K562 (cell line): ENCODE measurements at regions not wholly inside any gene's neighbourhood (a gene's known extent, or its start where the extent isn't known, plus 50 kb on each side); places are given as distances from the start of the nearest gene placed in this dataset.

Experiments used
- BACH1 ChIP-seq: fragments of 200-800 bp; sonication (Bioruptor generic); IDR thresholded peaks from 2 replicates; pipeline ENCODE4 v1.6.1; 2016; ENCODE audit warnings: missing genetic modification characterization, missing compliant biosample characterization
- CBFB ChIP-seq: sonication (generic); formaldehyde crosslinking; IDR thresholded peaks from 2 replicates; pipeline ENCODE4 v1.4.0; 2020; ENCODE audit warnings: mild to moderate bottlenecking, missing genetic modification reagents
- CEBPB ChIP-seq: fragments of 450-650 bp; IDR thresholded peaks from 2 replicates; pipeline ENCODE4 v1.6.1; 2016; ENCODE audit warnings: missing genetic modification characterization, missing compliant biosample characterization
- HMG20B ChIP-seq: fragments of 250-450 bp; sonication (Bioruptor Pico); IDR thresholded peaks from 2 replicates; pipeline ENCODE4 v1.5.0; 2021; ENCODE audit warnings: mild to moderate bottlenecking
- JUND ChIP-seq, 2 experiments: IDR thresholded peaks; 2 replicates in 1 of 2; 3 replicates in 1 of 2; pipeline ENCODE4 v1.6.1; 2011; ENCODE audit warnings: borderline replicate concordance in 2 of 2, low read depth in 2 of 2, low read length in 2 of 2, improper control_type of control experiment in 1 of 2, missing biosample characterization in 1 of 2, missing genetic modification characterization in 1 of 2, missing genetic modification reagents in 1 of 2
- MTF1 ChIP-seq: fragments of 250-450 bp; sonication (Bioruptor Pico); IDR thresholded peaks from 2 replicates; pipeline ENCODE4 v1.9.0; 2021; ENCODE audit warnings: moderate library complexity, mild to moderate bottlenecking, inconsistent platforms, borderline replicate concordance
- NBN ChIP-seq: fragments of 450-650 bp; IDR thresholded peaks from 2 replicates; pipeline ENCODE4 v1.6.1; 2016; ENCODE audit warnings: low read depth, mild to moderate bottlenecking
- POLR2AphosphoS5 ChIP-seq: IDR thresholded peaks from 2 replicates; pipeline ENCODE4 v1.6.1; 2011; ENCODE audit warnings: mild to moderate bottlenecking, low read depth, low read length, moderate library complexity; ENCODE audit not compliant: control insufficient read depth, insufficient read depth
- SLC30A9 ChIP-seq: fragments of 250-450 bp; sonication (Bioruptor Pico); IDR thresholded peaks from 2 replicates; pipeline ENCODE4 v1.8.0; 2022; ENCODE audit warnings: mild to moderate bottlenecking, moderate library complexity
- TF ChIP-seq, protein P1 (sequence below): fragments of 450-650 bp; conservative IDR thresholded peaks from 2 replicates; pipeline ENCODE4 v1.6.1; 2016; ENCODE audit warnings: missing genetic modification characterization, low read depth, mild to moderate bottlenecking, control low read depth, missing compliant biosample characterization
- TF ChIP-seq, protein P2 (sequence below): fragments of 250-450 bp; sonication (Bioruptor Pico); IDR thresholded peaks from 2 replicates; pipeline ENCODE4 v1.8.0; 2021; ENCODE audit warnings: moderate library complexity, mild to moderate bottlenecking, inconsistent platforms

DNA sequence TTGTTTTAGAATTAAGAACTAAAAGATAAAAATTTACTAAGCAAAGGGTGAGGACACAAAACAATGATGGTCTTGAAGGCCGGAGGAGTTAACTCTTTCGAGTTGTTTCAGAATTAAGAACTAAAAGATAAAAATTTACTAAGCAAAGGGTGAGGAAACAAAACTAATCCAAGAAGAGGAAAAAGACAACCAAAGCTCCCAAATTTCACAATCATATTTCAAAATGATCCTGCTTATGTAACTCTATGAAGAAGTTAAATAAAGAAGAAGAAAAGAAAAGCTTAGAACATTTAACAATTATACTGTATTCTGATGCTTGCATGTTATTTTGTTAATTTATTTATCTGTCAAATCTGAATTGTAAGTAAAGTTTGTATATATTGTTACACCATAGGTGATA, 154.8 kb upstream of the SLIT2 start:
- TF ChIP-seq CEBPB (no peak), BACH1 (tag) (no peak), SLC30A9 (CRISPR knock-in tag) (no peak), MTF1 (CRISPR knock-in tag) (no peak), HMG20B (no peak), JUND (IDR thresholded peaks at IDR 0.05; ENCODE audit: borderline replicate concordance, low read depth, low read length) (no peak), JUND (tag; IDR thresholded peaks at IDR 0.05; ENCODE audit: borderline replicate concordance, low read depth, low read length) (no peak), NBN (no peak), POLR2AphosphoS5 (no peak), CBFB (no peak)
- TF ChIP-seq, protein P1, sequence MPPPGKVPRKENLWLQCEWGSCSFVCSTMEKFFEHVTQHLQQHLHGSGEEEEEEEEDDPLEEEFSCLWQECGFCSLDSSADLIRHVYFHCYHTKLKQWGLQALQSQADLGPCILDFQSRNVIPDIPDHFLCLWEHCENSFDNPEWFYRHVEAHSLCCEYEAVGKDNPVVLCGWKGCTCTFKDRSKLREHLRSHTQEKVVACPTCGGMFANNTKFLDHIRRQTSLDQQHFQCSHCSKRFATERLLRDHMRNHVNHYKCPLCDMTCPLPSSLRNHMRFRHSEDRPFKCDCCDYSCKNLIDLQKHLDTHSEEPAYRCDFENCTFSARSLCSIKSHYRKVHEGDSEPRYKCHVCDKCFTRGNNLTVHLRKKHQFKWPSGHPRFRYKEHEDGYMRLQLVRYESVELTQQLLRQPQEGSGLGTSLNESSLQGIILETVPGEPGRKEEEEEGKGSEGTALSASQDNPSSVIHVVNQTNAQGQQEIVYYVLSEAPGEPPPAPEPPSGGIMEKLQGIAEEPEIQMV (tag): no peak
- TF ChIP-seq, protein P2, sequence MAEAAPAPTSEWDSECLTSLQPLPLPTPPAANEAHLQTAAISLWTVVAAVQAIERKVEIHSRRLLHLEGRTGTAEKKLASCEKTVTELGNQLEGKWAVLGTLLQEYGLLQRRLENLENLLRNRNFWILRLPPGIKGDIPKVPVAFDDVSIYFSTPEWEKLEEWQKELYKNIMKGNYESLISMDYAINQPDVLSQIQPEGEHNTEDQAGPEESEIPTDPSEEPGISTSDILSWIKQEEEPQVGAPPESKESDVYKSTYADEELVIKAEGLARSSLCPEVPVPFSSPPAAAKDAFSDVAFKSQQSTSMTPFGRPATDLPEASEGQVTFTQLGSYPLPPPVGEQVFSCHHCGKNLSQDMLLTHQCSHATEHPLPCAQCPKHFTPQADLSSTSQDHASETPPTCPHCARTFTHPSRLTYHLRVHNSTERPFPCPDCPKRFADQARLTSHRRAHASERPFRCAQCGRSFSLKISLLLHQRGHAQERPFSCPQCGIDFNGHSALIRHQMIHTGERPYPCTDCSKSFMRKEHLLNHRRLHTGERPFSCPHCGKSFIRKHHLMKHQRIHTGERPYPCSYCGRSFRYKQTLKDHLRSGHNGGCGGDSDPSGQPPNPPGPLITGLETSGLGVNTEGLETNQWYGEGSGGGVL (CRISPR knock-in tag): no peak
